Skeletal muscle tissue (tissue), 3 donors: ENCODE measurements at regions not wholly inside any gene's neighbourhood (a gene's known extent, or its start where the extent isn't known, plus 50 kb on each side); places are given as distances from the start of the nearest gene placed in this dataset.

ENCODE experiments used
- H3K27ac ChIP-seq: one replicate; pipeline ENCODE4 v1.7.0; 2013; ENCODE audit warnings: mild to moderate bottlenecking, low read depth, low read length, inconsistent platforms
- H3K27me3 ChIP-seq, 3 donors: one replicate each; pipeline ENCODE4 v1.7.0; 2013; ENCODE audit warnings: low read length in 3 of 3; ENCODE audit not compliant: control insufficient read depth in 3 of 3, insufficient read depth in 3 of 3
- H3K36me3 ChIP-seq, 3 donors: one replicate each; pipeline ENCODE4 v1.7.0; 2013; ENCODE audit warnings: low read length in 3 of 3; ENCODE audit not compliant: control insufficient read depth in 3 of 3, insufficient read depth in 3 of 3
- H3K4me1 ChIP-seq, 3 donors: one replicate each; pipeline ENCODE4 v1.7.0; 2013; ENCODE audit warnings: low read length in 3 of 3, mild to moderate bottlenecking in 3 of 3; ENCODE audit not compliant: control insufficient read depth in 3 of 3, insufficient read depth in 3 of 3
- H3K4me3 ChIP-seq, 3 donors: one replicate each; pipeline ENCODE4 v1.7.0; 2013; ENCODE audit warnings: low read length in 3 of 3
- H3K9ac ChIP-seq, 3 donors: one replicate each; pipeline ENCODE4 v1.7.0; 2013; ENCODE audit warnings: low read length in 3 of 3, mild to moderate bottlenecking in 3 of 3, moderate library complexity in 2 of 3, low read depth in 1 of 3
- H3K9me3 ChIP-seq, 3 donors: one replicate each; pipeline ENCODE4 v1.7.0; 2013; ENCODE audit warnings: low read length in 3 of 3; ENCODE audit not compliant: control insufficient read depth in 3 of 3
- donor health status: Osteomylitis.

GRCh38 chr6:126904176-126904575, 214.3 kb upstream of the RSPO3 start:
- Histone ChIP-seq H3K9ac (no peak overlapping the region), H3K36me3 (no peaks in the 10 kb centered on the region), H3K27me3 (no peaks in the 10 kb centered on the region), H3K4me1 (no peaks in the 10 kb centered on the region), H3K27ac (no peak overlapping the region), H3K9me3 (no peaks in the 10 kb centered on the region), H3K4me3 (no peak overlapping the region)

GRCh38 chr6:126905917-126906316, 212.6 kb upstream of the RSPO3 start:
- H3K4me3 ChIP-seq = no peak overlapping the region
- no peaks in the 10 kb centered on the region for H3K27me3 ChIP-seq
- no peak overlapping the region for H3K9ac ChIP-seq
- H3K27ac ChIP-seq = no peak overlapping the region
- no peaks in the 10 kb centered on the region for H3K36me3 ChIP-seq
- H3K4me1 ChIP-seq = no peaks in the 10 kb centered on the region
- H3K9me3 ChIP-seq = no peaks in the 10 kb centered on the region

- Histone ChIP-seq H3K27me3 (no peaks in the 10 kb centered on the region), H3K27ac (no peak overlapping the region), H3K9ac (no peak overlapping the region), H3K4me3 (no peak overlapping the region), H3K9me3 (no peaks in the 10 kb centered on the region), H3K4me1 (no peaks in the 10 kb centered on the region), H3K36me3 (no peaks in the 10 kb centered on the region)
Measured at GRCh38 chr6:126907312-126907711, 211.2 kb upstream of the RSPO3 start.

GRCh38 chr6:126907996-126908395, 210.5 kb upstream of the RSPO3 start:
- no peak overlapping the region for H3K9ac ChIP-seq
- no peaks in the 10 kb centered on the region for H3K27me3 ChIP-seq
- no peaks in the 10 kb centered on the region for H3K4me1 ChIP-seq
- H3K27ac ChIP-seq = no peak overlapping the region
- H3K4me3 ChIP-seq = no peak overlapping the region
- H3K36me3 ChIP-seq = no peaks in the 10 kb centered on the region
- no peaks in the 10 kb centered on the region for H3K9me3 ChIP-seq

- Histone ChIP-seq H3K9me3 (no peaks in the 10 kb centered on the region), H3K4me1 (no peaks in the 10 kb centered on the region), H3K27me3 (no peaks in the 10 kb centered on the region), H3K4me3 (no peak overlapping the region), H3K9ac (no peak overlapping the region), H3K27ac (no peak overlapping the region), H3K36me3 (no peaks in the 10 kb centered on the region)
Measured at GRCh38 chr6:126909493-126909892, 209.0 kb upstream of the RSPO3 start.

- no peak overlapping the region for H3K4me3 ChIP-seq
- H3K9ac ChIP-seq = no peak overlapping the region
- H3K36me3 ChIP-seq = no peaks in the 10 kb centered on the region
- no peaks in the 10 kb centered on the region for H3K9me3 ChIP-seq
- H3K4me1 ChIP-seq = no peaks in the 10 kb centered on the region
- H3K27ac ChIP-seq = no peak overlapping the region
- no peaks in the 10 kb centered on the region for H3K27me3 ChIP-seq
Measured at GRCh38 chr6:126913651-126914050, 204.8 kb upstream of the RSPO3 start.

GRCh38 chr6:126914172-126914571, 204.3 kb upstream of the RSPO3 start:
- no peaks in the 10 kb centered on the region for H3K36me3 ChIP-seq
- no peaks in the 10 kb centered on the region for H3K27me3 ChIP-seq
- H3K4me3 ChIP-seq = no peak overlapping the region
- H3K9ac ChIP-seq = no peak overlapping the region
- H3K27ac ChIP-seq = no peak overlapping the region
- no peaks in the 10 kb centered on the region for H3K4me1 ChIP-seq
- H3K9me3 ChIP-seq = no peaks in the 10 kb centered on the region

- H3K9ac ChIP-seq = no peak overlapping the region
- H3K4me1 ChIP-seq = no peaks in the 10 kb centered on the region
- no peak overlapping the region for H3K27ac ChIP-seq
- H3K4me3 ChIP-seq = no peak overlapping the region
- no peaks in the 10 kb centered on the region for H3K36me3 ChIP-seq
- no peaks in the 10 kb centered on the region for H3K9me3 ChIP-seq
- no peaks in the 10 kb centered on the region for H3K27me3 ChIP-seq
Measured at GRCh38 chr6:126914801-126915200, 203.7 kb upstream of the RSPO3 start.

GRCh38 chr6:126919947-126920346, 198.5 kb upstream of the RSPO3 start:
- H3K4me3 ChIP-seq = no peak overlapping the region
- H3K27ac ChIP-seq = no peak overlapping the region
- H3K9ac ChIP-seq = no peak overlapping the region
- H3K36me3 ChIP-seq = no peaks in the 10 kb centered on the region
- H3K9me3 ChIP-seq = no peaks in the 10 kb centered on the region
- H3K4me1 ChIP-seq = no peaks in the 10 kb centered on the region
- no peaks in the 10 kb centered on the region for H3K27me3 ChIP-seq

- Histone ChIP-seq H3K27ac (no peak overlapping the region), H3K4me3 (no peak overlapping the region), H3K4me1 (no peaks in the 10 kb centered on the region), H3K36me3 (no peaks in the 10 kb centered on the region), H3K9ac (no peak overlapping the region), H3K27me3 (no peaks in the 10 kb centered on the region), H3K9me3 (no peaks in the 10 kb centered on the region)
Measured at GRCh38 chr6:126923807-126924206, 194.7 kb upstream of the RSPO3 start.

GRCh38 chr6:126926926-126927325, 191.5 kb upstream of the RSPO3 start:
- no peaks in the 10 kb centered on the region for H3K27me3 ChIP-seq
- H3K4me3 ChIP-seq = no peak overlapping the region
- no peak overlapping the region for H3K9ac ChIP-seq
- H3K36me3 ChIP-seq = no peaks in the 10 kb centered on the region
- no peaks in the 10 kb centered on the region for H3K4me1 ChIP-seq
- H3K9me3 ChIP-seq = no peaks in the 10 kb centered on the region
- no peak overlapping the region for H3K27ac ChIP-seq
